Endothelial cell (in vitro differentiated cells): ENCODE measurements at regions not wholly inside any gene's neighbourhood (a gene's known extent, or its start where the extent isn't known, plus 50 kb on each side); places are given as distances from the start of the nearest gene placed in this dataset.

Experiments
- DNase-seq: peaks from one replicate; pipeline ENCODE4 v3.0.0; 2021; ENCODE audit warnings: low spot score
- H3K27ac Mint-ChIP-seq: one replicate; pipeline ENCODE4 v1.8.0; 2021; ENCODE audit warnings: mixed read lengths, inconsistent platforms; ENCODE audit not compliant: unreplicated experiment
- H3K27me3 Mint-ChIP-seq: one replicate; pipeline ENCODE4 v1.8.0; 2021; ENCODE audit warnings: mild to moderate bottlenecking, moderate library complexity, mixed read lengths, inconsistent platforms; ENCODE audit not compliant: unreplicated experiment
- H3K36me3 Mint-ChIP-seq: one replicate; pipeline ENCODE4 v1.8.0; 2021; ENCODE audit warnings: mild to moderate bottlenecking, low read depth, mixed read lengths, inconsistent platforms; ENCODE audit not compliant: unreplicated experiment
- H3K4me1 Mint-ChIP-seq: one replicate; pipeline ENCODE4 v1.8.0; 2021; ENCODE audit warnings: mild to moderate bottlenecking, mixed read lengths, inconsistent platforms; ENCODE audit not compliant: unreplicated experiment
- H3K4me3 Mint-ChIP-seq: one replicate; pipeline ENCODE4 v1.8.0; 2021; ENCODE audit warnings: mild to moderate bottlenecking, mixed read lengths, inconsistent platforms; ENCODE audit not compliant: unreplicated experiment
- H3K9me3 Mint-ChIP-seq: one replicate; pipeline ENCODE4 v1.8.0; 2021; ENCODE audit warnings: mixed read lengths, inconsistent platforms; ENCODE audit not compliant: unreplicated experiment
- TF ChIP-seq, protein P1 (sequence below): fragments of 200-600 bp; sonication (generic); IDR thresholded peaks from one replicate; pipeline ENCODE4 v1.5.0; 2021; ENCODE audit warnings: antibody characterized with exemption; ENCODE audit not compliant: unreplicated experiment

DNA sequence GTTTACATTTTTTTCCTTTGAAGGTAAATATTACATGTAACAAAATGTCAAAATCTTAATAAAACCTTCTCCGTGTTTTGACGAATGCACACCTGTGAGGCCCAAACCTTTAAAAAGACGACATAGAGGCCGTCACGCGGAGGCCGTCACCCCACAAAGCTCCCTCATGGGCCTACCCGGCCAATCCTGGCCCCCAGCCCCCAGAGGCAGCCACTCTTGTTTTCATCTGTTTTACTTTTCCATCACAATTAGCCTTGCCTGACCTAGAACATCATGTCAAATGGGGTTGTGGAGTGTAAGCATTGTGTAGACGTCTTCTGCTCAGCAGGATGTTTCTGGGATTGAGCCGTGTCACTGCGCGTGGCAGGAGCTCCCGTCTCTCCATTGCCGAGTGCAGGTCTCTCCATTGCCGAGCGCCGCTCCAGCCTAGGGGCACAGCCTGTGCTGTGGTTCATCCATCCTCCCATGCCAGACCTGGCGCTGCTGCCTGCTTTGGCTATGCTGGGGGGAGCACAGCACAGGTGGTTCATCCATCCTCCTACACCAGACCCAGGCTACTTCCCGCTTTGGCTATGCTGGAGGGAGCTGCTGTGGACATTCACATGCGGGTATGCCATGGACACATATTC is 52.2 kb upstream of the IRX4 start:
- no peak overlapping the region for H3K4me3 Mint-ChIP-seq
- no peak overlapping the region for H3K27ac Mint-ChIP-seq
- H3K4me1 Mint-ChIP-seq: peaks cover 6% of the 10 kb centered on the region
- peaks cover 3% of the 10 kb centered on the region for H3K36me3 Mint-ChIP-seq
- TF ChIP-seq, protein P1, sequence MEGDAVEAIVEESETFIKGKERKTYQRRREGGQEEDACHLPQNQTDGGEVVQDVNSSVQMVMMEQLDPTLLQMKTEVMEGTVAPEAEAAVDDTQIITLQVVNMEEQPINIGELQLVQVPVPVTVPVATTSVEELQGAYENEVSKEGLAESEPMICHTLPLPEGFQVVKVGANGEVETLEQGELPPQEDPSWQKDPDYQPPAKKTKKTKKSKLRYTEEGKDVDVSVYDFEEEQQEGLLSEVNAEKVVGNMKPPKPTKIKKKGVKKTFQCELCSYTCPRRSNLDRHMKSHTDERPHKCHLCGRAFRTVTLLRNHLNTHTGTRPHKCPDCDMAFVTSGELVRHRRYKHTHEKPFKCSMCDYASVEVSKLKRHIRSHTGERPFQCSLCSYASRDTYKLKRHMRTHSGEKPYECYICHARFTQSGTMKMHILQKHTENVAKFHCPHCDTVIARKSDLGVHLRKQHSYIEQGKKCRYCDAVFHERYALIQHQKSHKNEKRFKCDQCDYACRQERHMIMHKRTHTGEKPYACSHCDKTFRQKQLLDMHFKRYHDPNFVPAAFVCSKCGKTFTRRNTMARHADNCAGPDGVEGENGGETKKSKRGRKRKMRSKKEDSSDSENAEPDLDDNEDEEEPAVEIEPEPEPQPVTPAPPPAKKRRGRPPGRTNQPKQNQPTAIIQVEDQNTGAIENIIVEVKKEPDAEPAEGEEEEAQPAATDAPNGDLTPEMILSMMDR: no peak
- H3K27me3 Mint-ChIP-seq: no peaks in the 10 kb centered on the region
- no peak for DNase-seq
- H3K9me3 Mint-ChIP-seq: no peaks in the 10 kb centered on the region

GRCh38 chr5:1934056-1934394 is 51.3 kb upstream of the IRX4 start:
- Mint-ChIP-seq H3K36me3 (peaks cover 3% of the 10 kb centered on the region), H3K9me3 (no peaks in the 10 kb centered on the region), H3K27ac (no peak overlapping the region), H3K4me1 (peaks cover 3% of the 10 kb centered on the region), H3K27me3 (no peaks in the 10 kb centered on the region), H3K4me3 (no peak overlapping the region)
- no peak for DNase-seq
- TF ChIP-seq, protein P1: no peak

GRCh38 chr5:1933364-1934055 is 50.8 kb upstream of the IRX4 start:
- Mint-ChIP-seq H3K4me3 (no peak overlapping the region), H3K27ac (no peak overlapping the region), H3K4me1 (peaks cover 3% of the 10 kb centered on the region), H3K9me3 (no peaks in the 10 kb centered on the region), H3K36me3 (peaks cover 3% of the 10 kb centered on the region), H3K27me3 (no peaks in the 10 kb centered on the region)
- TF ChIP-seq, protein P1: no peak
- no peak for DNase-seq
